KBM-7 (cell line): ENCODE measurements at regions not wholly inside any gene's neighbourhood (a gene's known extent, or its start where the extent isn't known, plus 50 kb on each side); places are given as distances from the start of the nearest gene placed in this dataset.
"Not testable (repeated sequence)": the region's sequence is repeated elsewhere in the genome, so short reads cannot be mapped to it uniquely, and the experiment has no call there.

Experiments
- DNase-seq: peaks from one replicate; pipeline ENCODE4 v3.0.0-alpha.2; 2015
- in situ Hi-C: fragments of 300-500 bp; cut with MboI; formaldehyde crosslinking; loops from 2 replicates; pipeline ENCODE4 v1.14.3; 2020; ENCODE audit warnings: low sequenced_read_pairs, low pct_unique_long_range_greater_than_20kb, mixed read lengths

DNA sequence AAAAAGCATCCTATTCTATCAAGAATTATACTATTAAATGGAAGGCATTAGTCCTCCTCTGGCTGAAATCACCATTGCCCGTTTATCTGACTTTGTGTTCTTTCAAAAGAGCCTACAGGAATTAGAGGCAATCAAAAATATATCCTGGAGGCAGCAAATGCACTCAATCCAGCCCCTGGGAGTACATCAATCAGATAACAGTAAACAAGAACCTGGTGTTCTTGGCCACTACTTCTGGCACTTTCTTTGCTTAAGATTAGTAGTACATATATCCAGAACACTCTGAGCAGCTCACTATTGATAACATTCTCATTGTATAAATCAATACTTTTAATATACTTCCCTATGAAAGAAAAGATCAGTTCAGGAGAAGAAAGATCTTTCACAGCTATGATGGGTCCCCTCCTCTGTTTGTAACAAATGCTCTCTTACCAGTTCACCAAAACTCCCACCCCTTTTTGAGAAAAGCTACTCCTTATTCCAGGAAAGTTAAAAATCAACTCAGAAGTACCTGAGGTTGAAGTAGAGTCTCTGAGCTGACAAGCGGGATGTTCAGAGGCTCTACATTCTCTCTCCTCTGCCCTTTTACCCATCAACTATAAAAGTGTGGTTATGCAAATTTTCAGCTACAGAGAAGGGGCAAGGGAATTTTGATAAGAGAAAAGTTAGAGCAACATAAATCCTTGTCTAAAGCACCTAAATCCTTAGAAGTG lies 176.0 kb downstream of the COX18 start:
- in situ Hi-C loops, result no loop called here

GRCh38 chr4:72888331-72888730 lies 181.2 kb downstream of the COX18 start:
- DNase-seq, result no peak
- in situ Hi-C loops, result no loop called here

More for the DNA sequence above, 176.0 kb downstream of the COX18 start:
- no peak for DNase-seq

DNA sequence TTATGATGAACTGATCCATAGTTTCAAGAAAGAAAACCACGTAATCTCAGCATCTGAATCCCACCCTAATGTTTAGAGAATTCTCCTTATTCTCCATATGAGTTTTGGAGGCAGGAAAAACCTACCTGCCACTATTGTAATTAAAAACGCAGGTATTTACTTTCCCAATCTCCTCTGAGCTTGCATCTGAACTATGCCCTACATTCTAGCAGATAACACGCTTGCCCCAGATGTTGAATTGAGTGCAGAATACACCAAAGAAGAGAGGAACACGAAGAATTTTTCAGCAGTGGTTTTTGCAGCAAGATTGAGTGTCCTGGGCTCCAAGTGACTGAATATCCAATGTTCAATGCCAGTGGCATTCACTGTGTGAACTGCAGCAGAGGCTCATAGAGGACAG lies 182.4 kb downstream of the COX18 start:
- DNase-seq, result no peak
- in situ Hi-C loops, result no loop called here

DNA sequence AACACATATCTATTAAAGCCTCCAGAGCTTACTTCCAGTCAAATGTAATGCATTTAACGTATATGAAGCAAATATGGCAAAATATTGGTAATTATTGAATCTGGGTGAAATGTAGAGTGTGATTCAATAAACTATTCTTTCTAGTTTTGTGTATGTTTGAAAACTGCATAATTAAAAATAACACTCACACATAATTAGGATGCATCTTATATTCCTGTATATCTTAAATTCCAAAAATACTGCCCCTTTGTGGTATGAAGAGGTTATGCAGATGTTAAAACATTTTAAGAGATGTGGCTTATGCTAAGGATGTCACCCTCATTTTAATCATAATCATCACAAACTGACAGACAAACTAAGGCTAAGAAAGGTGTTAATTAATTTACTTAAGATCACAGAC lies 182.9 kb downstream of the COX18 start:
- peak; percentile 5 for DNase-seq
- in situ Hi-C loops, result no loop called here

- in situ Hi-C loops, DNase-seq: not testable (repeated sequence)
Observed at GRCh38 chr4:72884225-72884624, 185.3 kb downstream of the COX18 start.

GRCh38 chr4:72876946-72877345 lies 192.6 kb downstream of the COX18 start:
- DNase-seq, result no peak
- in situ Hi-C loops, result no loop called here

DNA sequence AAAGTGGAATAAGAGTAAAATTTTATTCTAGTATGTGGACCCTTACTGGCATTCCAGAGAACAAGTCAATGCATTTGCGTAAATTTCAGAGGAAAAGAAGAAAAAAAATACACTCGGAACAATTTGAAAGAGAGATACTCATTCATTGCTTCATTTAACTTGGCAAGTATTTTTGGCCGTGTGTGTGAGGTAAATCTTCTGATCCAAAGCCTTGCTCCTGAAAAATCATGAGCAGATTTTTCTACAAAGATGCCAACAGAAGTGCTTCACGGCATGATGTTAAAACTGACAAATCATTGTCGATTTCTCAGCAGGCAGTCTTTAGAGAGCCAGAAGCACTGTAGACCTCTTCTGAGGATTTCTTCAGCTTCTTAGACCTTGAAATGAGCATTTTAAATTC lies 194.0 kb downstream of the COX18 start:
- in situ Hi-C loops, result no loop called here

DNA sequence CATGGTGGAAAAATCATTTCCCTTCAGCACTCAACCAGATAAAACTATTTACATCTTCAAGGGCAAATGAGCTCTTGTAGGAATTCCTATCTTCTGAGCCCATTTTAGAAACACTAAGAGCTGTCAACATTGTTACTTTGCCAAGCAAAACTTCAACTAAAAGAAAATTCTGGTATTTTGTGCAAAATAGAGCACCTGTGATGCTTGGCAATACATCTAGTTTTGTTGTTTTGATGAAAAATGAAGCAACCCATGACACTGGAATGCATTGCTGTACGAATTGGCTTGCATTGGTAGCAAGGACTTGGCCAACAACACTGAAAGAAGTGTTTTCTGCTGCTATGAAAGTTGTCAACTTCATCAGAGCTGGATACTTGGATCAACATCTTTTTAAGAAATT lies 194.4 kb downstream of the COX18 start:
- in situ Hi-C loops, result no loop called here
- DNase-seq, result no peak

More for the DNA sequence above, 194.0 kb downstream of the COX18 start:
- no peak for DNase-seq

- in situ Hi-C loops, result no loop called here
- DNase-seq, result no peak
Observed at GRCh38 chr4:72864898-72865297, 204.6 kb downstream of the COX18 start.

DNA sequence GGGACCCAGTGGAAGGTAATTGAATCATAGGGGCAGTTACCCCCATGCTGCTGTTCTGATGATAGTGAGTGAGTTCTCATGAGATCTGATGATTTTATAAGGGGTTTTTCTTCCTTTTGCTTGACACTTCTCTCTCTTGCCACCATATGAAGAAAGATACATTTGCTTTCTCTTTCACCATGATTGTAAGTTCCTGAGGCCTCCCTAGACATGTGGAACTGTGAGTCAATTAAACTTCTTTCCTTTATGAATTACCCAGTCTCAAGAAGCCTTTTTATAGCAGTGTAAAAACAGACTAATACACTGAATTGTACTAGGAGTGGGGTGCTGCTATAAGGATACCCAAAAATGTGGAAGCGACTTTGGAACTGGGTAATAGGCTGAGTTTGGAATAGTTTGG lies 205.2 kb downstream of the COX18 start:
- in situ Hi-C loops, DNase-seq: not testable (repeated sequence)

DNA sequence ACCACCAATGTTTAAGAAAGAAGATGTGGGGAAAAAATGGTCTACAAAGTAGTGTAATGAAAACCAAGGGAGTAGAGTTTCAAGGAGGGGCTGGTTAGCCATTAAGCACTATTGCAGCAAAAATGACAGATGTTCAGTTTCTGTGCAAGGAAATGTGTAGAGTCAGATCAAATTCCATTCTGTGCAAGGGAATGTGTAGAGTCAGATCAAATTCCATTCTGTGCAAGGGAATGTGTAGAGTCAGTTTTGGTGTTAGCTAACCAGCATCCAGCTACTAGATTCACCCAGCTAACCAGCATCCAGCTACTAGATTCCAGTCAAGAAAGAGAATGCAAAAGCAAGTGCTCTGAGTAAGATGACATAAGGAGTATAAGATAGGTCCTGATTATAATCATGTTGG lies 208.8 kb downstream of the COX18 start:
- no peak for DNase-seq
- in situ Hi-C loops, result no loop called here

- in situ Hi-C loops, result no loop called here
- DNase-seq, result no peak
Observed at GRCh38 chr4:72858328-72858727, 211.2 kb downstream of the COX18 start.

- no peak for DNase-seq
- in situ Hi-C loops, result no loop called here
Observed at GRCh38 chr4:72857787-72858186, 211.7 kb downstream of the COX18 start.

GRCh38 chr4:72857216-72857615 lies 212.3 kb downstream of the COX18 start:
- in situ Hi-C loops, result no loop called here
- DNase-seq, result no peak

DNA sequence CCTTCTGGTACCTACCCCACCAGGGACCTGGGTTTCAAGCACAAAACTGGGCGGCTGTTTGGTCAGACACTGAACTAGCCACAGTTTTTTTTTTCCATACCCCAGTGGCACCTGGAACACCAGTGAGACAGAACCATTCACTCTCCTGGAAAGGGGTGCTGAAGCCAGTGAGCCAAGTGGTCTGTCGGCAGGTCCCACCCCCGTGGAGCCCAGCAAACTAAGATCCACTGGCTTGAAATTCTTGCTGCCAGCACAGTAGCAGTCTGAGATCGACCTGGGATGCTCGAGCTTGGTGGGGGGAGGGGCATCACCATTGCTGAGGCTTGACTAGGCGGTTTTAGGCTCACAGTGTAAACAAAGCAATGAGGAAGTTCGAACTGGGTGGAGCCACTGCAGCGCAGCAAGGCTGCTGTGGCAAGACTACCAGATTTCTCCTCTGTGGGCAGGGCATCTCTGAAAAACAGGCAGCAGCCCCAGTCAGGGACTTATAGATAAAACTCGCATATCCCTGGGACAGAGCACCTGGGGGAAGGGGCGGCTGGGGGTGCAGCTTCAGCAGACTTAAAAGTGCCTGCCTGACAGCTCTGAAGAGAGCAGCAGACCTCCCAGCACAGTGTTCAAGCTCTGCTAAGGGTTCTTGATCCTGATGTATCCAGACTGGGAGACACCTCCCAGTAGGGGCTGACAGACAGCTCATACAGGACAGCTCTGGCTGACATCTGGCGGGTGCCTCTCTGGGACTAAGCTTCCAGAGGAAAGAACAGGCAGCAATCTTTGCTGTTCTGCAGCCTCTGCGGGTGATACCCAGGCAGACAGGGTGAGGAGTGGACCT lies 223.0 kb downstream of the COX18 start:
- in situ Hi-C loops, result no loop called here
- DNase-seq, result peak; percentile 86

DNA sequence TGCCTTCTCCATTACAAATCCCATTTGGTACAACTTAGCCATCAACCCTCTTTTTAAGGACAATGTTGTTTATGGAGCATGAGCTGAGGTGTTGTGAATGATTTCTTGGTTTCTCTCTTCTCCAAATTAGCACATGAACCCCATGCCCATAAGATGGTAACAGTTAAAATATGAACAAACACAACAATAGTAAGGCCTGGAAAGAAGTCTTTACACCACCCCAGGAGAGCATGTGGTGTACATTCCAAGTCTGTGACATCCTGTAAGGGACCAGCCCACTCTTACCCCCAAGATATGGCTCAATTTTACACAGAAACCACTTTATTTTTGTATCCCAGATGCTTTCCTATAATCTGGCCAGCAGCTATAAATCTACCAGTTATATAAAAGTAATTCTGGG lies 226.1 kb downstream of the COX18 start:
- DNase-seq, result no peak
- in situ Hi-C loops, result no loop called here

DNA sequence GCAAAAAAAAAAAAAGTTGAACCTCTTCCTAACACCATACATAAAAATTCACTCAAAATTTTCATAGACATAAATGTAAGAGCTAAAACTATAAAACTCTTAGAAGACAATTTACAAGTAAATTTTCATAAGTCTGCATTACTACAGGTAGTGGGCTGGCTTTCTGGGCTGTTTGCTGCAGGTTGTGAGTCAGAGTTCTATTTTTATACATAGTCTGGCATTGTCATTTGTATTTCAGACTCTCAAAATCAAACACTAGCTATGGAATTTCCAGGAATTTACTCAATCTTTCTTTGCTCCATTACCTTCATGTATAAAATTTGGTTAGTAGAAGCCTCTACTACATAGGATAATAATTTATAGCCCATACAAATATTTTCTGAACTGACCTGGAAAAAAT lies 227.2 kb downstream of the COX18 start:
- DNase-seq, result no peak
- in situ Hi-C loops, result no loop called here

DNA sequence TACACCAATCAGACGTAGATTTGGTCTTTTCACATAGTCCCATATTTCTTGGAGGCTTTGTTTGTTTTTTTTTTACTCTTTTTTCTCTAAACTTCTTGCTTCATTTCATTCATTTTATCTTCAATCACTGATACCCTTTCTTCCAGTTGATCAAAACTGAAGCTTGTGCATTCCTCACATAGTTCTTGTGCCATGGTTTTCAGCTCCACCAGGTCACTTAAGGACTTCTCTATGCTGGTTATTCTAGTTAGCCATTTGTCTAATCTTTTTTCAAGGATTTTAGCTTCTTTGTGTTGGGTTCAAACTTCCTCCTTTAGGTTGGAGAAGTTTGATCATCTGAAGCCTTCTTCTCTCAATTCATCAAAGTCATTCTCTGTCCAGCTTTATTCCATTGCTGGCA lies 229.3 kb downstream of the COX18 start:
- in situ Hi-C loops, result not testable (repeated sequence)

GRCh38 chr4:72828864-72829263 lies 240.7 kb downstream of the COX18 start:
- in situ Hi-C loops, result no loop called here
- no peak for DNase-seq

More for the DNA sequence above, 229.3 kb downstream of the COX18 start:
- not testable (repeated sequence) for DNase-seq

DNA sequence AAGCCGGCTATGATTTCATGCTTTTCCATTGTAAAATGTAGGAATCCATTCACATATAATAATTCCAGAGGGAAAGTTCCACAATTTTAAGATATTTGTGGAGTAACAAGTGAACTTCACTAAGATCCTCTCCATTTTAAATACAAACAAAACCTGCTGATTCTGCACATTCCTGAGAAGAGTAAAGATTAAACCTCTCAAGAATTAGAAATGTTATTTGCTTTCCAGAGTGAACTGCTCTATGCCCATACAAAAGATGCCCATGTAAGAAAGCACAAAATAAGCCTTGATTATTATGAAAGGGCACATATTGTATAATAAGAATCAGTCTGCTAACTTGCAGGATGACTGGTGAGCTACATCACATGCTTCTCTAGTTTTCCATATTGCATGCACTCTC lies 241.5 kb downstream of the COX18 start:
- in situ Hi-C loops, result no loop called here

DNA sequence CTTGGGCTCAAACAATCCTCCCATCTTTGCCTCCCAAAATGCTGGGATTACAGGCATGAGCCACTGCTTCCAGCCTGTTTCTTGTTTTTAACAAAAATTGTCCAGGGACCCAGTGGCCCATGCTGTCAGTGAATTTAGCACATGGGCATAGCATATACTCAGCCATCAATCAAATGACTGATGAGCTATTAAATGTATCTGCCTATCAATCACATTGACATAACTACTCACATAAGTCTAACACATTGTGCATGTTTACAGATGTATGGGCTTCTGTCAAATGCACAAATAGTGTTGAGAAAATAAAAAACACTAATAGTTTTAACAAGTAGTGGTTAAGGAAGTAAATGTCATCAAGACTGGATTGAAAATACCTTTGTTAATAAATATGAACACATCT lies 249.4 kb downstream of the COX18 start:
- in situ Hi-C loops, result no loop called here

More for the DNA sequence above, 241.5 kb downstream of the COX18 start:
- DNase-seq, result no peak

More for the DNA sequence above, 249.4 kb downstream of the COX18 start:
- DNase-seq, result no peak
